SK-N-SH (cell line): ENCODE measurements at regions not wholly inside any gene's neighbourhood (a gene's known extent, or its start where the extent isn't known, plus 50 kb on each side); places are given as distances from the start of the nearest gene placed in this dataset.

ENCODE experiments used
- CTCF ChIA-PET: fragments of 300-600, 350-600 bp; formaldehyde crosslinking; extraction: SDS; loops from one replicate; lab custom pipeline; 2021; lab: Yijun Ruan, JAX
- POLR2A ChIA-PET: fragments of 350-600 bp; sonication (Branson Sonifier 250); formaldehyde crosslinking; extraction: SDS; loops from one replicate; lab custom pipeline; 2020; ENCODE audit warnings: antibody characterized with exemption, inconsistent platforms; lab: Yijun Ruan, JAX
- DNase-seq: peaks from one replicate; pipeline ENCODE4 v3.0.0; 2012
- H2AFZ ChIP-seq: fragments of 200-600 bp; sonication (generic); 2 replicates; pipeline ENCODE4 v1.8.1; 2016; ENCODE audit warnings: antibody characterized with exemption, mild to moderate bottlenecking, low read depth
- H3F3A ChIP-seq: fragments of 200-600 bp; sonication (generic); replicated peaks from 2 replicates; pipeline ENCODE3; 2016; ENCODE audit warnings: antibody characterized with exemption, mild to moderate bottlenecking; ENCODE audit not compliant: insufficient read depth
- H3K27ac ChIP-seq, 2 experiments: fragments of 200-500 bp in 1 of 2; fragments of 200-600 bp in 1 of 2; sonication (Bioruptor generic) in 1 of 2; sonication (generic), shearing (Covaris generic) in 1 of 2; 2 replicates each; pipeline versions ENCODE4 v1.5.1 to v1.6.1; 2014 to 2016; ENCODE audit warnings: low read depth in 2 of 2, inconsistent platforms in 1 of 2, low read length in 1 of 2, mild to moderate bottlenecking in 1 of 2, mixed read lengths in 1 of 2
- H3K27me3 ChIP-seq: fragments of 200-600 bp; sonication (generic), shearing (Covaris generic); 2 replicates; pipeline ENCODE4 v1.6.1; 2016; ENCODE audit warnings: mixed run types; ENCODE audit not compliant: insufficient read depth
- H3K36me3 ChIP-seq, 2 experiments: fragments of 200-500 bp in 1 of 2; fragments of 200-600 bp in 1 of 2; sonication (Bioruptor generic) in 1 of 2; sonication (generic) in 1 of 2; replicated peaks in 1 of 2; 2 replicates each; pipeline versions ENCODE3 to v1.5.1; 2014 to 2016; ENCODE audit warnings: low read length in 1 of 2, mild to moderate bottlenecking in 1 of 2; ENCODE audit not compliant: insufficient read depth in 2 of 2, control insufficient read depth in 1 of 2
- H3K4me1 ChIP-seq, 2 experiments: fragments of 200-500 bp in 1 of 2; fragments of 200-600 bp in 1 of 2; sonication (Bioruptor generic) in 1 of 2; sonication (generic), shearing (Covaris generic) in 1 of 2; 2 replicates each; pipeline versions ENCODE4 v1.5.1 to v1.6.1; 2014 to 2016; ENCODE audit warnings: low read depth in 1 of 2, low read length in 1 of 2, mixed run types in 1 of 2; ENCODE audit not compliant: insufficient read depth in 2 of 2, control insufficient read depth in 1 of 2
- H3K4me2 ChIP-seq: fragments of 200-600 bp; sonication (generic), shearing (Covaris generic); 2 replicates; pipeline ENCODE4 v1.6.1; 2017; ENCODE audit warnings: mixed run types
- H3K4me3 ChIP-seq, 2 experiments: fragments of 200-500 bp in 1 of 2; fragments of 200-600 bp in 1 of 2; sonication (Bioruptor generic) in 1 of 2; sonication (generic), shearing (Covaris generic) in 1 of 2; 2 replicates each; pipeline versions ENCODE4 v1.5.1 to v1.8.1; 2014 to 2016; ENCODE audit warnings: low read depth in 2 of 2, inconsistent platforms in 1 of 2, low read length in 1 of 2, mild to moderate bottlenecking in 1 of 2, mixed read lengths in 1 of 2, moderate library complexity in 1 of 2
- H3K79me2 ChIP-seq: fragments of 200-600 bp; sonication (generic); 2 replicates; pipeline ENCODE4 v1.8.1; 2017; ENCODE audit warnings: mild to moderate bottlenecking; ENCODE audit not compliant: insufficient read depth
- H3K9ac ChIP-seq: fragments of 200-600 bp; sonication (generic); 2 replicates; pipeline ENCODE4 v1.6.1; 2017; ENCODE audit warnings: mixed run types
- H3K9me2 ChIP-seq: fragments of 200-600 bp; sonication (generic); 2 replicates; pipeline ENCODE4 v1.6.1; 2017; ENCODE audit warnings: mixed run types
- H3K9me3 ChIP-seq: fragments of 200-600 bp; sonication (generic); 2 replicates; pipeline ENCODE4 v1.6.1; 2017; ENCODE audit warnings: mixed run types, mild to moderate bottlenecking, moderate library complexity
- H4K20me1 ChIP-seq: fragments of 200-600 bp; sonication (generic); 2 replicates; pipeline ENCODE4 v1.6.1; 2017; ENCODE audit warnings: mild to moderate bottlenecking, mixed run types; ENCODE audit not compliant: insufficient read depth
- CHD2 ChIP-seq: fragments of 150-350 bp; IDR thresholded peaks from 2 replicates; pipeline ENCODE4 v1.6.1; 2018; ENCODE audit warnings: low read length; ENCODE audit not compliant: partially characterized antibody
- EZH2phosphoT487 ChIP-seq: fragments of 200-600 bp; sonication (generic); IDR thresholded peaks from 2 replicates; pipeline ENCODE4 v1.6.1; 2017; ENCODE audit warnings: low read depth, mixed run types, mild to moderate bottlenecking, antibody characterized with exemption, moderate library complexity, borderline replicate concordance
- FOSL2 ChIP-seq: IDR thresholded peaks from 2 replicates; pipeline ENCODE4 v1.4.0; 2012; ENCODE audit warnings: low read depth, mild to moderate bottlenecking, moderate library complexity, borderline replicate concordance
- FOXJ3 ChIP-seq: sonication (generic); formaldehyde crosslinking; IDR thresholded peaks from 2 replicates; pipeline ENCODE4 v1.5.1; 2020; ENCODE audit warnings: mild to moderate bottlenecking, missing genetic modification reagents
- FOXM1 ChIP-seq: IDR thresholded peaks from 2 replicates; pipeline ENCODE4 v1.4.0; 2012; ENCODE audit warnings: low read depth, mild to moderate bottlenecking
- GABPA ChIP-seq: IDR thresholded peaks from 2 replicates; pipeline ENCODE4 v1.4.0; 2012; ENCODE audit warnings: low read depth, mild to moderate bottlenecking
- GATA2 ChIP-seq: sonication (generic); formaldehyde crosslinking; IDR thresholded peaks from 2 replicates; pipeline ENCODE4 v1.5.0; 2020; ENCODE audit warnings: mild to moderate bottlenecking, missing genetic modification reagents
- MEF2A ChIP-seq: IDR thresholded peaks from 2 replicates; pipeline ENCODE4 v1.4.0; 2012; ENCODE audit warnings: low read depth, borderline replicate concordance
- NFIC ChIP-seq: IDR thresholded peaks from 2 replicates; pipeline ENCODE4 v1.4.0; 2012; ENCODE audit warnings: borderline replicate concordance
- POLR2AphosphoS5 ChIP-seq: IDR thresholded peaks from 2 replicates; pipeline ENCODE4 v1.6.1; 2012; ENCODE audit warnings: low read depth, low read length
- RAD21 ChIP-seq: IDR thresholded peaks from 2 replicates; pipeline ENCODE4 v1.6.1; 2012; ENCODE audit warnings: mild to moderate bottlenecking, low read length
- SIN3A ChIP-seq: IDR thresholded peaks from 2 replicates; pipeline ENCODE4 v1.6.1; 2012; ENCODE audit warnings: low read depth, mild to moderate bottlenecking, low read length, moderate library complexity, borderline replicate concordance
- SMC3 ChIP-seq: IDR thresholded peaks from 2 replicates; pipeline ENCODE4 v1.6.1; 2012; ENCODE audit warnings: low read depth, low read length, improper control_type of control experiment
- TAF1 ChIP-seq: IDR thresholded peaks from 2 replicates; pipeline ENCODE4 v1.6.1; 2012; ENCODE audit warnings: low read depth, mild to moderate bottlenecking, low read length, moderate library complexity, borderline replicate concordance
- TEAD4 ChIP-seq: IDR thresholded peaks from 2 replicates; pipeline ENCODE4 v1.4.0; 2012; ENCODE audit warnings: mild to moderate bottlenecking, borderline replicate concordance; ENCODE audit not compliant: insufficient read depth
- YY1 ChIP-seq: IDR thresholded peaks from 2 replicates; pipeline ENCODE4 v1.4.0; 2012; ENCODE audit warnings: low read depth, mild to moderate bottlenecking
- WGBS: methylation state at CpG from one replicate; pipeline ENCODE4 v1.1.6; 2017; ENCODE audit warnings: low lambda C conversion rate; 5-methylcytosine and 5-hydroxymethylcytosine counted together
- TF ChIP-seq, protein P1 (sequence below): IDR thresholded peaks from 2 replicates; pipeline ENCODE4 v1.6.1; 2012; ENCODE audit warnings: mild to moderate bottlenecking, low read depth, low read length, moderate library complexity
- TF ChIP-seq, protein P2 (sequence below): IDR thresholded peaks from 2 replicates; pipeline ENCODE4 v1.4.0; 2012; ENCODE audit warnings: low read depth, borderline replicate concordance
- TF ChIP-seq, protein P3 (sequence below): fragments of 150-350 bp; IDR thresholded peaks from 2 replicates; pipeline ENCODE4 v1.6.1; 2017; ENCODE audit warnings: antibody characterized with exemption, low read length, low read depth, borderline replicate concordance
- TF ChIP-seq, protein P4 (sequence below): fragments of 200-600 bp; sonication (generic); IDR thresholded peaks from 2 replicates; pipeline ENCODE4 v1.6.1; 2017; ENCODE audit warnings: antibody characterized with exemption, mild to moderate bottlenecking, moderate library complexity

DNA sequence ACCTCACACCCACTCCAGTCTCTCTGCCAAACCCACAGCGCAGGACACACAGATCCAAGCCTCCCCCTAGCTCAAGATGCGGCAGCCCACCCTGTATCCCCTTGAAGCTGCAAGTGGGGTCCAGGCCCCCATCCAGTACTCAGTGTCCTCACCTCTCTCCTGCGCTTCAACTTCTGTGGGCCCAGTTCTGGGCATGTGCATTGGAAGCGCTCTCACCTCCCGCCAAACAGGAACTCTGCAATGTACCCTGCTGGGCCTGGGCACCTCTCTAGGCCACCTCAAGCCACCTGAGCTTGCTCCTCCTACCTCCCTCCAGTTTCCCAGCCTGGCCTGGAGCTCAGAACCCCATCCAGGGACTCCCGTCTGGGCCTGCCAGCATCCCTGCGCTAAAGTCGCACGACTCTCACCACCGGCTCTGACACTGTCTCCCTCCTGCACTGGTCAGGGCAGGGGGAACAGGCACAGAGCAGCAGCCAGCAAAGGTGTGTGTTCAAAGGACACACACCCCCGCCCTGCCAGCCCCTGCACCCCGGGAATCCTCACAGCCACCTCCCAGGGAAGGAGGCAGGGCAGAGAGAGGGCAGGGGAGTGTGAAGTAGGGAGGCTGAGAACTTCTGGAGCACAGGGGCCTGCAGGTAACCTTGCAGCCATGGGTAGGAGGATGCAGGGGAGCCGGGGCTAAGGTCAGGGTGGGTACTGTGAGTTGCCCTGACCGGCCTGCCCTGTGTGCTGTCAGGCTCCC lies 51.7 kb upstream of the MSMB start:
- no peaks in the 10 kb centered on the region for H3K9me3 ChIP-seq
- H3K79me2 ChIP-seq = no peaks in the 10 kb centered on the region
- no peak overlapping the region for H2AFZ ChIP-seq
- H3F3A ChIP-seq = peaks cover 10% of the 10 kb centered on the region
- H4K20me1 ChIP-seq = no peaks in the 10 kb centered on the region
- H3K27me3 ChIP-seq = no peaks in the 10 kb centered on the region
- H3K9ac ChIP-seq = no peak overlapping the region
- no peak overlapping the region for H3K4me3 ChIP-seq
- H3K36me3 ChIP-seq = no peaks in the 10 kb centered on the region
- H3K4me2 ChIP-seq = no peak overlapping the region
- WGBS = 92% methylated on average over 7 of the region's 14 CpGs
- ChIA-PET CTCF (no interaction called here), POLR2A (no interaction called here)
- no peaks in the 10 kb centered on the region for H3K9me2 ChIP-seq
- peak overlapping the region in 1 of 2 experiments; percentile 93; a peak in 2 of 4 replicates for H3K27ac ChIP-seq
- no peak for TF ChIP-seq FOXJ3
- TF ChIP-seq FOSL2 = no peak
- TF ChIP-seq MEF2A = no peak
- no peak for TF ChIP-seq EZH2phosphoT487
- no peak for TF ChIP-seq FOXM1
- TF ChIP-seq GABPA = no peak
- no peak for TF ChIP-seq SIN3A
- TF ChIP-seq NFIC = no peak
- TF ChIP-seq TAF1 = no peak
- no peak for TF ChIP-seq POLR2AphosphoS5
- TF ChIP-seq RAD21 = no peak
- TF ChIP-seq, protein P1, sequence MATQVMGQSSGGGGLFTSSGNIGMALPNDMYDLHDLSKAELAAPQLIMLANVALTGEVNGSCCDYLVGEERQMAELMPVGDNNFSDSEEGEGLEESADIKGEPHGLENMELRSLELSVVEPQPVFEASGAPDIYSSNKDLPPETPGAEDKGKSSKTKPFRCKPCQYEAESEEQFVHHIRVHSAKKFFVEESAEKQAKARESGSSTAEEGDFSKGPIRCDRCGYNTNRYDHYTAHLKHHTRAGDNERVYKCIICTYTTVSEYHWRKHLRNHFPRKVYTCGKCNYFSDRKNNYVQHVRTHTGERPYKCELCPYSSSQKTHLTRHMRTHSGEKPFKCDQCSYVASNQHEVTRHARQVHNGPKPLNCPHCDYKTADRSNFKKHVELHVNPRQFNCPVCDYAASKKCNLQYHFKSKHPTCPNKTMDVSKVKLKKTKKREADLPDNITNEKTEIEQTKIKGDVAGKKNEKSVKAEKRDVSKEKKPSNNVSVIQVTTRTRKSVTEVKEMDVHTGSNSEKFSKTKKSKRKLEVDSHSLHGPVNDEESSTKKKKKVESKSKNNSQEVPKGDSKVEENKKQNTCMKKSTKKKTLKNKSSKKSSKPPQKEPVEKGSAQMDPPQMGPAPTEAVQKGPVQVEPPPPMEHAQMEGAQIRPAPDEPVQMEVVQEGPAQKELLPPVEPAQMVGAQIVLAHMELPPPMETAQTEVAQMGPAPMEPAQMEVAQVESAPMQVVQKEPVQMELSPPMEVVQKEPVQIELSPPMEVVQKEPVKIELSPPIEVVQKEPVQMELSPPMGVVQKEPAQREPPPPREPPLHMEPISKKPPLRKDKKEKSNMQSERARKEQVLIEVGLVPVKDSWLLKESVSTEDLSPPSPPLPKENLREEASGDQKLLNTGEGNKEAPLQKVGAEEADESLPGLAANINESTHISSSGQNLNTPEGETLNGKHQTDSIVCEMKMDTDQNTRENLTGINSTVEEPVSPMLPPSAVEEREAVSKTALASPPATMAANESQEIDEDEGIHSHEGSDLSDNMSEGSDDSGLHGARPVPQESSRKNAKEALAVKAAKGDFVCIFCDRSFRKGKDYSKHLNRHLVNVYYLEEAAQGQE = no peak
- no peak for TF ChIP-seq SMC3
- TF ChIP-seq YY1 = no peak
- TF ChIP-seq GATA2 (CRISPR knock-in tag) = no peak
- TF ChIP-seq, protein P2, sequence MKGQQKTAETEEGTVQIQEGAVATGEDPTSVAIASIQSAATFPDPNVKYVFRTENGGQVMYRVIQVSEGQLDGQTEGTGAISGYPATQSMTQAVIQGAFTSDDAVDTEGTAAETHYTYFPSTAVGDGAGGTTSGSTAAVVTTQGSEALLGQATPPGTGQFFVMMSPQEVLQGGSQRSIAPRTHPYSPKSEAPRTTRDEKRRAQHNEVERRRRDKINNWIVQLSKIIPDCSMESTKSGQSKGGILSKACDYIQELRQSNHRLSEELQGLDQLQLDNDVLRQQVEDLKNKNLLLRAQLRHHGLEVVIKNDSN = no peak
- TF ChIP-seq, protein P3, sequence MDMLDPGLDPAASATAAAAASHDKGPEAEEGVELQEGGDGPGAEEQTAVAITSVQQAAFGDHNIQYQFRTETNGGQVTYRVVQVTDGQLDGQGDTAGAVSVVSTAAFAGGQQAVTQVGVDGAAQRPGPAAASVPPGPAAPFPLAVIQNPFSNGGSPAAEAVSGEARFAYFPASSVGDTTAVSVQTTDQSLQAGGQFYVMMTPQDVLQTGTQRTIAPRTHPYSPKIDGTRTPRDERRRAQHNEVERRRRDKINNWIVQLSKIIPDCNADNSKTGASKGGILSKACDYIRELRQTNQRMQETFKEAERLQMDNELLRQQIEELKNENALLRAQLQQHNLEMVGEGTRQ = no peak
- TF ChIP-seq, protein P4, sequence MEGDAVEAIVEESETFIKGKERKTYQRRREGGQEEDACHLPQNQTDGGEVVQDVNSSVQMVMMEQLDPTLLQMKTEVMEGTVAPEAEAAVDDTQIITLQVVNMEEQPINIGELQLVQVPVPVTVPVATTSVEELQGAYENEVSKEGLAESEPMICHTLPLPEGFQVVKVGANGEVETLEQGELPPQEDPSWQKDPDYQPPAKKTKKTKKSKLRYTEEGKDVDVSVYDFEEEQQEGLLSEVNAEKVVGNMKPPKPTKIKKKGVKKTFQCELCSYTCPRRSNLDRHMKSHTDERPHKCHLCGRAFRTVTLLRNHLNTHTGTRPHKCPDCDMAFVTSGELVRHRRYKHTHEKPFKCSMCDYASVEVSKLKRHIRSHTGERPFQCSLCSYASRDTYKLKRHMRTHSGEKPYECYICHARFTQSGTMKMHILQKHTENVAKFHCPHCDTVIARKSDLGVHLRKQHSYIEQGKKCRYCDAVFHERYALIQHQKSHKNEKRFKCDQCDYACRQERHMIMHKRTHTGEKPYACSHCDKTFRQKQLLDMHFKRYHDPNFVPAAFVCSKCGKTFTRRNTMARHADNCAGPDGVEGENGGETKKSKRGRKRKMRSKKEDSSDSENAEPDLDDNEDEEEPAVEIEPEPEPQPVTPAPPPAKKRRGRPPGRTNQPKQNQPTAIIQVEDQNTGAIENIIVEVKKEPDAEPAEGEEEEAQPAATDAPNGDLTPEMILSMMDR = no peak
- no peak for TF ChIP-seq CHD2
- TF ChIP-seq TEAD4 = no peak
- DNase-seq = no peak
- peaks cover 10 to 36% of the 10 kb centered on the region in 2 experiments; a peak in 3 of 4 replicates for H3K4me1 ChIP-seq
